ENCODE measurements at regions not wholly inside any gene's neighbourhood (a gene's known extent, or its start where the extent isn't known, plus 50 kb on each side); places are given as distances from the start of the nearest gene placed in this dataset.
"Not testable (repeated sequence)": the region's sequence is repeated elsewhere in the genome, so short reads cannot be mapped to it uniquely, and the experiment has no call there.

DNA sequence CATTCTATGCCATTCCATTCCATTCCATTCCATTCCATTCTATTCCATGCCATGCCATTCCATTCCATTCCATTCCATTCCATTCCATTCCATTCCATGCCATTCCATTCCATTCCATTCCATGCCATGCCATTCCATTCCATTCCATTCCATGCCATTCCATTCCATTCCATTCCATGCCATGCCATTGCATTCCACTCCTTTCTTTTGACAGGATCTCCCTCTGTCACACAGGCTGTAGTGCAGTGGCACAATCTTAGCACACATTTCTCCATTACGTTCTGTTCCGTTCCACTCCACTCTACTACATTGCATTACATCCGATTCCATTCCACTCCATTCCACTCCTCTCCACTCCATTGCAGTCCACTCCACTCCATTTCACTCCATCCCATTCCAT lies 637.9 kb downstream of the TP53TG3F start:
- intact Hi-C loops (cut with DNase I; ENCODE audit: low total_unique reads); DNase-seq (ENCODE audit: low spot score in 2 of 2): not testable (repeated sequence)
- WGBS, 2 donors = 80 to 91% methylated on average over 3 of the region's 3 CpGs

DNA sequence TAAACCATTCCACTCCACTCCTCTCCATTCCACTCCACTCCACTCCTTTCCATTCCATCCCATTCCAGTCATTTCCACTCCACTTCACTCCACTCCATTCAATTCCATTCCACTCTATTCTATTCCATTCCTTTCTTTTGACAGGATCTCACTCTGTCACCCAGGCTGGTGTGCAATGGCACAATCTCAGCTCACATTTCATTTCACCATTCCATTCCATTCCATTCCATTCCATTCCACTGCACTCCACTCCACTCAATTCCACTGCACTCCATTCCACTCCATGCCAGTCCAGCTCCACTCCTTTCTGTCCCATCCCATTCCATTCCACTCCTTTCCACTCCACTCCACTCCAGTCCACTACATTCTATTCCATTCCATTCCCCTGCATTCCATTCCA lies 638.6 kb downstream of the TP53TG3F start:
- H3K4me3 ChIP-seq (ENCODE audit: low read depth, poor library complexity, severe bottlenecking); DNase-seq (ENCODE audit: low spot score in 2 of 2); intact Hi-C loops (cut with DNase I; ENCODE audit: low total_unique reads): not testable (repeated sequence)

More for the DNA sequence above, 637.9 kb downstream of the TP53TG3F start:
- H3K4me3 ChIP-seq (ENCODE audit: low read depth, poor library complexity, severe bottlenecking) = not testable (repeated sequence)

- DNase-seq (ENCODE audit: low spot score in 2 of 2); intact Hi-C loops (cut with DNase I; ENCODE audit: low total_unique reads); H3K4me3 ChIP-seq (ENCODE audit: low read depth, poor library complexity, severe bottlenecking): not testable (repeated sequence)
- 37% methylated on average over 2 of the region's 2 CpGs for WGBS, 2 donors
These were observed 639.6 kb downstream of the TP53TG3F start for GRCh38 chr16:34099028-34099427.
